Left renal pelvis (tissue), 4 donors: ENCODE measurements at regions not wholly inside any gene's neighbourhood (a gene's known extent, or its start where the extent isn't known, plus 50 kb on each side); places are given as distances from the start of the nearest gene placed in this dataset.
"Not testable (repeated sequence)": the region's sequence is repeated elsewhere in the genome, so short reads cannot be mapped to it uniquely, and the experiment has no call there.

Experiments
- DNase-seq, 4 donors: peaks; one replicate each; pipeline ENCODE4 v3.0.0-alpha.2; 2013; ENCODE audit warnings: low read depth in 4 of 4, low spot score in 3 of 4

DNA sequence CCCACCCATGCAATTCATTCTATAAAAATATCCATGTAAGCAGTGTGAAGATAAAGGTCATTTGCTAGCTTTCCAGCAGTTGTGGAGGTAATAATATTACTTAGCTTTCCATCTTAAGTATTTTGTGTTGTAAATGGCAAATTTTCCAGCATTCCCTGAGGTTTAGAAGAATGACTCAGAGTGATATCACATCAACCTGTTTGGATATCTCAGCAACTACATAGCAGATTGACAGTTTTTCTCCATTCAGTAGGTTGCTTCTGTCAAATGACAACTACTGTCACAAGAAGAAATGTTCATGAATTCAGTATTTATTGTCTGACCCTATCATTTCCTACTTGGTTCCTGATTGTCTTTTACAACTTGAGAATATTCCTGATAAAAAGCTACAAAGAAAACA, 434.9 kb upstream of the GALNTL6 start:
- DNase-seq, result no peak

DNA sequence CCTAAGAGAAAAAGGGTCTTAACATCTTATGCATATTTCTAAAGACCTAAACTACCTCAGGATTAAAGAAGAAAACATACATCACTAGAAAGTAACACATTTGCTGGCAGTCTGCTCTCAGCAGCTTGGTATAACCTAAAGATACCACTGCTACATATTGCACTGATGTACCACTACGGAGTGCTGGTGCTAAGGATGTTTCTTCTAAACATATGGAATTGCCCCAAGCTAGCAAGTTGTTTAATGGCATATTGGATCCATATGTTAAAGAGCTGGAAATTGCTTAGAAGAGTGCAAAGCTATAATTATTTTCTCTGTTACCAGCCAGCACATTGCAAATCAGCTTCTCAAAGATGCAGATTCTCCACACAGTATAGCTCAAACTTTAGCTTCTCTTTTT, 436.5 kb upstream of the GALNTL6 start:
- no peak for DNase-seq

- no peak for DNase-seq
These were observed 459.7 kb upstream of the GALNTL6 start for GRCh38 chr4:171353535-171353934.

GRCh38 chr4:171348090-171348489, 465.1 kb upstream of the GALNTL6 start:
- no peak for DNase-seq

DNA sequence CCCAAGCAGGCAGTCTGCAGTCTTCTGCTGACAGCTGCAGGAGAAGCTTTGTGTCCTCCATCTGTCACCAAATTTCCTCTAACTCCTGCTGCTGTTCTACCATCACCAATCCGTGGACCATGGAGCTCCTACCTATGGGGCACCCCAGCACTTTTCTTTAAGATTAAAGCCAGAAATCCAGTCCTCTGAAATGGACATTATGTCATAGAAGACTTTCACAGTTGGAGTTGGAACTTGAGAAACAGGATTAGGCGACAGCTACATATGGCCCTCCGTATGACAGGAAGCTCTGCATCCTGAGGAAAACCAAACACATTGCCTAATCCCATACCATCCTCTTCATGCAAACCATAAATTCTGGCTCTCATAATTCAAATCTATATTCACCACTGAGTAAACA, 470.6 kb upstream of the GALNTL6 start:
- no peak for DNase-seq

GRCh38 chr4:171340258-171340657, 472.9 kb upstream of the GALNTL6 start:
- DNase-seq, result no peak

- DNase-seq, result no peak
These were observed 478.7 kb upstream of the GALNTL6 start for GRCh38 chr4:171334549-171334948.

DNA sequence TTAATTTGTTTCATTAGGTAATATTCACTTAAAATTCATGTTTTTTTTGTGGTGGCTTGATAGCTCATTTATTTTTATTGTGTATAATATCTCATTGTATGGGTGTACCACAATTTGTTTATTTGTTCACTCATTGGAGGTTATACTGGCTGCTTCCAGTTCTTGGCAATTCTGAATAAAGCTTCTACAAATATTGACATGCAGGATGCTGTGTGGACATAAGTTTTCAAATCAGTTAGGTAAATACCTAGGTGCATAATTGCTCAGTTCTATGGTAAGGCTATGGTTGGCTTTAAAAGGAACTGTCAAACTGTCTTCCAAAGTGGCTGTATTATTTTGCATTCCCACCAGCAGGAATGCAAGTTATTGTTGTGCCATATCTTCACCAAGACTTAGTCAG, 504.5 kb upstream of the GALNTL6 start:
- no peak for DNase-seq

- DNase-seq, result not testable (repeated sequence)
These were observed 515.0 kb upstream of the GALNTL6 start for GRCh38 chr4:171298048-171298718.

DNA sequence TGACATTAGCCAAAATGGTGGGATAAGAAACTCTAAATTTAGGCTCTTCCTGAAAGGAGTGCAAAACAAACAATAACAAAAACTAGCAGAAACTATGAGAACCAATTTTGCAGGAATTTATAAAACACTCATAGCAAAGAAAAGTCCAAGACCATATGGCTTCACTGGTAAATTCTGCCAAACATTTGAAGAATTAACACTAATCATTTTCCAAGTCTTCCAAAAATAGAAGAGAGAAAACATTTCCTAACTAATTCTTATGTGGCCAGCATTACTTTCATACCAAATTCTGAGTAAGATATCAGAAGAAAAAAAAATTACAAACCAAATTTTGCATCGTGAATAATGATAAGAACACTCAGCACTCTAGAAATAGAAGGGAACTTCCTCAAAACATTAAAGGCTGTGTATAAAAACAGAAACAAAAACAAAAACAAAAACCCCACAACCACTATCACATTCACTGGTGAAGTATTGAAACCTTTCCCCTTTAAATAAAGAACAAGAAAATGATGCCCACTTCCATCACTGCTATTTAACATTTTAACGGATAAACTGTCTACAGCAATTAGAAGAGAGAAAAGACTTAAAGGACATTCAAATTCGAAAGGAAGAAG, 524.3 kb upstream of the GALNTL6 start:
- DNase-seq, result no peak

DNA sequence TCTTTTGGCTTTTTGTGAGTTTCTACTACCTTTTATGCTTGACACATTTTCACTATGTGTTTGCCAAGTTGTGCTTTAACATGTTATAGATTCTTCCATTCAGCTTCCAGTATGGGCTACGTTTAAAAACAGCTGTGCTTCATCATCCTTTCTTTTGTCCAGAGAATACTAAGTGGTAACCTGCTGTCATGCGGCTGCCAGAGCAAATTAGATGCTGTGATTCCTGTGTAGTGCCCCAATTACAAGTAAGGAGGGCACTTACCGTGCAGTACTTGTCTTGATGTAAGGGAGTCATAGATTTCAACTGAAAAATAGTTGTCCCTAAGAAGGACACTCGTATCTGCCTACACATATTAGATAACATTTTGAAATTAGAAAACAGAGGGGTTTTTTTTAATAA, 531.8 kb upstream of the GALNTL6 start:
- no peak for DNase-seq

DNA sequence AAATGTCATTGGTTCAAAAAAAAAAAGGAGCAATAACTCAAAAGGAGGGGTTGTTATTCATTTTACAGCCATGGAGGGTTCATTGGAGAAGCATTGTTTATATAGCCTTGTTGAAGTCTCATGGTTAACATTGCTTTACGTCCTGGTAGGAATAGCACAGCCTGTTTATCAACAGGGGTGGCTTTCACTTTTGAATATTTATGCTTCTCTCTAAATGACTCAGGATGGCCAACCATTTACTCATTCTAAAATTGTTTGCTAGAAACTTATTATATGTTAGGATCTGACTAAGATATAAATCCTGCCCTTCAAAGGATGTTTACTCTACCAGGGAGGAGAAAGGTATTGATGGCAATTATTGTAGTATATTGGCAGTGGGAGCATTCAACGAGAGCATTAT, 534.1 kb upstream of the GALNTL6 start:
- no peak for DNase-seq

- DNase-seq, result no peak
These were observed 546.5 kb upstream of the GALNTL6 start for GRCh38 chr4:171266671-171267070.

DNA sequence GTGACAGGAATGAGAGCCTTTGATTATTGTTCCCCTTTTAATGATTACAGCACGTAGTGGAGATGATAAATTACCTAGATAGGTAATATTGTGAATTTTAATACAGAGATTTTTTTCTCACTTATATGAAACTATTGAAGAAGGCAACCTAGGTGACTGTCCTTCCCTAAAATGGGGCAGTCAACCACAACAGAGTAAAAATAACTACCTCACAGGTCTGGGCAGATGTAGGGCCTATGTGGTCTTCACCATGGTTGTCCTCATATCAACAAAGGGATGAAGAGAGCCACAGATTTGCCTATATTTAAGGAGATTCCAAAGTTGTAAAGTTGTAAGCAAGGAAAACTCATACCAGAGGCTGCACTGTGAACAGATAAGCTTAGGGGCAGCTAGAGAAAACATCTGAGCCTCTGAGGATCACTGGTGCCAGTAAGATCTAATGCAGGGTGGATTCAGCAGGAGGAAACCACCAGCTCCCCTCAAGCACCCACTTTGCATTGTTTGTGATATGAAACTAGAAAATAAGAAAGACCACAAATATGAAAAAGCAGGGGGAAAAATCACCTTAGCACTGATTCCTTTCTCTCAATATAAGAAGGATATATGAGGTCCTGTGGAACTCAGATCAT, 547.9 kb upstream of the GALNTL6 start:
- DNase-seq, result no peak

DNA sequence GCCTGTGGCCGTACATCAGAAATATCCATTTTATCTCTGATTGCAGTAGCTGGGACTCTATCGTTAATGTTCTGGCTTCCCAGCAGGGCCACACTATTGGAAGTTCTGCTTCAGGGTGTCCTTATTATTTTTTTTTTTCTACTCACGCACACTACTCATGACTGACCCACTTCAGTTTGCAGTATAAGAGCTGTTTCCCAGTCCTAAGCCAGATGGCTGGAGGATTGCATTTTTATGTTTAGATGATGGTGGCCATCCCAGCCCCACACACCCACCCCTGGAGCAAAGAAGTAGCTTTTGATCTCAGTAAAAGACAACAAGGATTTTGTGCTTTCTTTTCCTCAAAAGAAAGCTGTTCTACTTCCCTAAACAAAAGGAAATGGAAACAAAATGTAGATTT, 557.0 kb upstream of the GALNTL6 start:
- no peak for DNase-seq

DNA sequence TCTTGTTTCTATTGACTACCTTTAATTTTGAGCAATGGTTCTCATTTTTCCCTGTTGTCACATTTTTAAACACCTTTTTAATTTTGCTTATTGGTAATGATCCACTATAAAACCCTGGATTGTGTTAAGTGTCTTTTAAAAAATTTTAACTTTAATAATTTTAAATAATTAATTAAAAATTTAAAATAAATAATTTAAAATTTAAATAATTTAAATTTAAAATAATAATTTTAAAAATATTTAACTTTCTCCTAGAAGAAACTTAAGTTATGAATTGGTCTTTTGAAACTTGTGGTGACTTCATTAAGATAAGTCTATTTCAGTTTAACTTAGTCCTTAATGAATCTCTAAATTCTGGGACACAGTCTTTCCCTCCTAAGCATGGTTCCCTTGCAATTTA, 566.3 kb upstream of the GALNTL6 start:
- DNase-seq, result no peak

- no peak for DNase-seq
These were observed 570.4 kb upstream of the GALNTL6 start for GRCh38 chr4:171242831-171243230.

DNA sequence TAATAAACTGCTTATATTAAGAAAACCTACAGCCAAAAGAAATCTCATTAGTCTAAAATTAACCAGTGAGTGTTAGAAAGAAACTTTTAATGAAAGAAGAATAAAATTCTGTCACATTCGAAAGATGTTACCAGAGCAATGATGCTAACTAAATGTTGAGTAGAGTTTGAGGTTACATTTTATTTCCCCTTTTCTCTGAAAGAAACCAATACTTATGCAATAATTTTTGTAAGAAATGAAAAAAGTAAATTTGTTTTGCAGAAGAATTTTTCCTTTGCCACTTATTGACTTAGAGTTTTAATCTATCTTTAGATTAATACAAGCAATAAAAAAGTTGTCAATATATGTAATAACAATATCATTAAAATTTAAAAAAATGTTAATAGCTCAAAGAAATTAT, 574.0 kb upstream of the GALNTL6 start:
- DNase-seq, result no peak

DNA sequence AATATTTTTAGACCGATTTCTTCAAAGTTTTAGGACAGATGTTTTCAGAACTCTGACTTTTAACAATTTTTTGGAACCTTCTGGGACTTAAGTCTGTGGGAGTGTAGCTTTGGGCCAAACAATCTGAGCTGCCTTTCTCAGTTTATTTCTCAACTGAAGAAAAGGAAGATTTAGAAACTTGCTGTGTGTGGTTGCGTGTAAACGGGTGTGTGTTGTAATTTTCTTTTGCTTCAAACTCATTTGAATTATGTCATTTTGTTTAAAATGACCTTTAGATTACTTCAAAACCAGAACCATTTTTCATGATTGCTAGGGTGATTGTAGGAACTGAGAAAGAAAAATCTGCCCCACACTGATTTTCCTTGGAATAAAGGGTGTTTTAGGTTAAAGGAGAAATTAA, 577.7 kb upstream of the GALNTL6 start:
- DNase-seq, result no peak

DNA sequence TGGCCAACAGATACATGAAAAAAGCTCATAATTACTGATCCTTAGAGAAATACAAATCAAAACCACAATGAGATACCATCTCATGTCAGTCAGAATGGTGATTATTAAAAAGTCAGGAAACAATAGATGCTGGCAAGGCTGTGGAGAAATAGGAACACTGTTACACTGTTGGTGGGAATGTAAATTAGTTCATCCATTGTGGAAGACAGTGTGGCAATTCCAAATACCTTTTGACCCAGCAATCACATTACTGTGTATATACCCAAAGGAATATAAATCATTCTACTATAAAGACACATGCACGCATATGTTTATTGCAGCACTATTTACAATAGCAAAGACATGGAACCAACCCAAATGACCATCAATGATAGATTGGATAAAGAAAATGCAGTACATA, 583.9 kb upstream of the GALNTL6 start:
- not testable (repeated sequence) for DNase-seq

DNA sequence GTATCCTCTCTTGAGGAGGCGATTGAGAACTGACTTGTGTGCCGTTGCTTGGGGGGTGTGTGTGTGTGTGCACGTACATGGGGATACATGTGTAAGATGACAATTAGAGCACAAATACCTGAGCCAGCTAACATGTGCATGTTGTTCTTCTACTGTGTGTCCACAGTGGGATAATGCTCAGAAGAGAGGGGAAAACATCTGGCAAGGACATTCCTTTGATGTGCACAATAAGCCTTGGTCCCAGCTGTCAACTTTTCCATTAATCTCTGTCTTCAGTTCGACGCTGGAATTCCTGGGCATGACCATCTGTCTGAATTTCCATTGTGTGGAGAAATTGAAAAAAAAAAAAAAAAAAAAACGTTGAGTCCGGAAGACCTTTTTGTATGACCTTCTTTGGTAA, 592.0 kb upstream of the GALNTL6 start:
- no peak for DNase-seq

- DNase-seq, result no peak
These were observed 609.8 kb upstream of the GALNTL6 start for GRCh38 chr4:171203425-171203824.
